Ishikawa (cell line): ENCODE measurements at regions not wholly inside any gene's neighbourhood (a gene's known extent, or its start where the extent isn't known, plus 50 kb on each side); places are given as distances from the start of the nearest gene placed in this dataset.

Experiments used
- CEBPB ChIP-seq: IDR thresholded peaks from 2 replicates; pipeline ENCODE4 v1.6.1; 2012
- CREB1 ChIP-seq: IDR thresholded peaks from 2 replicates; pipeline ENCODE4 v1.6.1; 2012; ENCODE audit warnings: low read depth
- EGR1 ChIP-seq: IDR thresholded peaks from 2 replicates; pipeline ENCODE4 v1.6.1; 2012
- EP300 ChIP-seq: IDR thresholded peaks from 2 replicates; pipeline ENCODE4 v1.6.1; 2012; ENCODE audit warnings: borderline replicate concordance
- FOXM1 ChIP-seq: IDR thresholded peaks from 2 replicates; pipeline ENCODE4 v1.6.1; 2012; ENCODE audit warnings: low read depth, borderline replicate concordance
- MAX ChIP-seq: IDR thresholded peaks from 2 replicates; pipeline ENCODE4 v1.6.1; 2012
- NFIC ChIP-seq: IDR thresholded peaks from 2 replicates; pipeline ENCODE4 v1.6.1; 2012
- RAD21 ChIP-seq: IDR thresholded peaks from 2 replicates; pipeline ENCODE4 v1.6.1; 2012; ENCODE audit warnings: low read depth
- REST ChIP-seq: IDR thresholded peaks from 2 replicates; pipeline ENCODE4 v1.6.1; 2012; ENCODE audit warnings: low read depth, mild to moderate bottlenecking
- TAF1 ChIP-seq: IDR thresholded peaks from 2 replicates; pipeline ENCODE4 v1.6.1; 2012; ENCODE audit warnings: low read depth, mild to moderate bottlenecking
- TCF12 ChIP-seq: IDR thresholded peaks from 2 replicates; pipeline ENCODE4 v1.6.1; 2012; ENCODE audit warnings: low read depth
- TEAD4 ChIP-seq: IDR thresholded peaks from 2 replicates; pipeline ENCODE4 v1.6.1; 2012
- USF1 ChIP-seq: IDR thresholded peaks from 2 replicates; pipeline ENCODE4 v1.6.1; 2012
- YY1 ChIP-seq: IDR thresholded peaks from 2 replicates; pipeline ENCODE4 v1.6.1; 2012; ENCODE audit warnings: low read depth
- ZBTB7A ChIP-seq: IDR thresholded peaks from 2 replicates; pipeline ENCODE4 v1.6.1; 2012; ENCODE audit warnings: low read depth

GRCh38 chr3:118229196-118229595, 805.5 kb downstream of the IGSF11 start:
- TF ChIP-seq REST (no peak), TEAD4 (no peak), EGR1 (no peak), MAX (no peak), CREB1 (no peak), TCF12 (no peak)

- no peak for TF ChIP-seq ZBTB7A
- TF ChIP-seq RAD21, result no peak
- no peak for TF ChIP-seq TAF1
- no peak for TF ChIP-seq USF1
- no peak for TF ChIP-seq EGR1
- no peak for TF ChIP-seq REST
- no peak for TF ChIP-seq CREB1
- TF ChIP-seq NFIC, result no peak
- no peak for TF ChIP-seq TCF12
- TF ChIP-seq EP300, result no peak
- TF ChIP-seq FOXM1, result no peak
- TF ChIP-seq CEBPB, result no peak
- TF ChIP-seq YY1, result no peak
- no peak for TF ChIP-seq TEAD4
- TF ChIP-seq MAX, result no peak
Measured at GRCh38 chr3:118231578-118231977, 803.1 kb downstream of the IGSF11 start.

- TF ChIP-seq TAF1 (no peak), TEAD4 (no peak), YY1 (no peak), ZBTB7A (no peak)
Measured at GRCh38 chr3:118239253-118239652, 795.4 kb downstream of the IGSF11 start.

GRCh38 chr3:118244761-118245160, 789.9 kb downstream of the IGSF11 start:
- TF ChIP-seq TAF1, result no peak
- no peak for TF ChIP-seq ZBTB7A

- TF ChIP-seq USF1 (no peak), TCF12 (no peak), CREB1 (no peak), REST (no peak), FOXM1 (no peak), NFIC (no peak), TEAD4 (no peak), YY1 (no peak), RAD21 (no peak), CEBPB (no peak)
Measured at GRCh38 chr3:118245312-118245711, 789.3 kb downstream of the IGSF11 start.
